Natural killer cell (primary cell): ENCODE measurements at regions not wholly inside any gene's neighbourhood (a gene's known extent, or its start where the extent isn't known, plus 50 kb on each side); places are given as distances from the start of the nearest gene placed in this dataset.
A peak's percentile ranks its signal among the peaks of the same experiment; 100 is the strongest.

Experiments used
- ATAC-seq, 3 donors: fragments of 150-1000 bp in 2 of 3; fragments of 200-7000 bp in 1 of 3; cut with Tn5 transposase; 1 replicate in 1 of 3; 2 replicates in 2 of 3; pipeline ENCODE4 v1.10.0; 2021; ENCODE audit warnings: mild to moderate bottlenecking in 2 of 3, moderate library complexity in 2 of 3
- DNase-seq, 2 donors: peaks; one replicate each; pipeline versions ENCODE4 v3.0.0 to v3.0.0-alpha.2; 2013 to 2021; ENCODE audit warnings: mixed read lengths in 1 of 2
- H3K27ac ChIP-seq: one replicate; pipeline ENCODE4 v1.5.1; 2013; ENCODE audit warnings: mild to moderate bottlenecking, low read length
- H3K27me3 ChIP-seq: one replicate; pipeline ENCODE4 v1.6.1; 2013; ENCODE audit warnings: low read length; ENCODE audit not compliant: control insufficient read depth, insufficient read depth
- H3K36me3 ChIP-seq: one replicate; pipeline ENCODE4 v1.6.1; 2013; ENCODE audit warnings: low read length; ENCODE audit not compliant: control insufficient read depth, insufficient read depth
- H3K4me1 ChIP-seq: one replicate; pipeline ENCODE4 v1.6.1; 2013; ENCODE audit warnings: low read length; ENCODE audit not compliant: control insufficient read depth, insufficient read depth
- H3K4me3 ChIP-seq: one replicate; pipeline ENCODE4 v1.5.1; 2013; ENCODE audit warnings: low read length
- H3K9me3 ChIP-seq: one replicate; pipeline ENCODE4 v1.6.1; 2013; ENCODE audit warnings: low read length; ENCODE audit not compliant: control insufficient read depth, insufficient read depth
- H3K27ac Mint-ChIP-seq, 2 donors: one replicate each; pipeline ENCODE4 v1.8.0; 2022; ENCODE audit warnings: mild to moderate bottlenecking in 2 of 2, mixed read lengths in 2 of 2, moderate library complexity in 1 of 2
- H3K27me3 Mint-ChIP-seq, 2 donors: one replicate each; pipeline ENCODE4 v1.8.0; 2022; ENCODE audit warnings: low read depth in 2 of 2, mixed read lengths in 2 of 2
- H3K36me3 Mint-ChIP-seq: one replicate; pipeline ENCODE4 v1.8.0; 2022; ENCODE audit warnings: mixed read lengths
- H3K4me1 Mint-ChIP-seq, 2 donors: one replicate each; pipeline ENCODE4 v1.8.0; 2022; ENCODE audit warnings: mixed read lengths in 2 of 2
- H3K4me3 Mint-ChIP-seq: one replicate; pipeline ENCODE4 v1.8.0; 2022; ENCODE audit warnings: mild to moderate bottlenecking, moderate library complexity, mixed read lengths
- H3K9me3 Mint-ChIP-seq, 2 donors: one replicate each; pipeline ENCODE4 v1.8.0; 2022; ENCODE audit warnings: mixed read lengths in 2 of 2
- WGBS: methylation state at CpG from one replicate; pipeline ENCODE4 v1.1.7; 2013; ENCODE audit warnings: missing lambda C conversion rate; ENCODE audit not compliant: insufficient coverage; 5-methylcytosine and 5-hydroxymethylcytosine counted together
- intact Hi-C: fragments of 100-400 bp; cut with micrococcal nuclease; formaldehyde crosslinking; loops from one replicate; pipeline ENCODE4 v1.14.2; 2022
- TF ChIP-seq, protein P1 (sequence below): fragments of 200-600 bp; IDR thresholded peaks from one replicate; pipeline ENCODE4 v1.8.0; 2022; ENCODE audit warnings: antibody characterized with exemption

GRCh38 chr7:26499315-26499897 is 207.7 kb downstream of the SNX10 start:
- H3K9me3 Mint-ChIP-seq = no peaks in the 10 kb centered on the region
- 86% methylated on average over 3 of the region's 3 CpGs for WGBS
- H3K27me3 Mint-ChIP-seq = peaks cover 8 to 21% of the 10 kb centered on the region in 2 donors
- no peaks in the 10 kb centered on the region for H3K4me1 Mint-ChIP-seq
- H3K27ac Mint-ChIP-seq = no peak overlapping the region
- H3K36me3 Mint-ChIP-seq = no peaks in the 10 kb centered on the region
- Histone ChIP-seq H3K36me3 (no peaks in the 10 kb centered on the region), H3K27me3 (no peaks in the 10 kb centered on the region), H3K4me1 (no peaks in the 10 kb centered on the region), H3K9me3 (no peaks in the 10 kb centered on the region), H3K27ac (no peak overlapping the region), H3K4me3 (no peak overlapping the region)
- TF ChIP-seq, protein P1, sequence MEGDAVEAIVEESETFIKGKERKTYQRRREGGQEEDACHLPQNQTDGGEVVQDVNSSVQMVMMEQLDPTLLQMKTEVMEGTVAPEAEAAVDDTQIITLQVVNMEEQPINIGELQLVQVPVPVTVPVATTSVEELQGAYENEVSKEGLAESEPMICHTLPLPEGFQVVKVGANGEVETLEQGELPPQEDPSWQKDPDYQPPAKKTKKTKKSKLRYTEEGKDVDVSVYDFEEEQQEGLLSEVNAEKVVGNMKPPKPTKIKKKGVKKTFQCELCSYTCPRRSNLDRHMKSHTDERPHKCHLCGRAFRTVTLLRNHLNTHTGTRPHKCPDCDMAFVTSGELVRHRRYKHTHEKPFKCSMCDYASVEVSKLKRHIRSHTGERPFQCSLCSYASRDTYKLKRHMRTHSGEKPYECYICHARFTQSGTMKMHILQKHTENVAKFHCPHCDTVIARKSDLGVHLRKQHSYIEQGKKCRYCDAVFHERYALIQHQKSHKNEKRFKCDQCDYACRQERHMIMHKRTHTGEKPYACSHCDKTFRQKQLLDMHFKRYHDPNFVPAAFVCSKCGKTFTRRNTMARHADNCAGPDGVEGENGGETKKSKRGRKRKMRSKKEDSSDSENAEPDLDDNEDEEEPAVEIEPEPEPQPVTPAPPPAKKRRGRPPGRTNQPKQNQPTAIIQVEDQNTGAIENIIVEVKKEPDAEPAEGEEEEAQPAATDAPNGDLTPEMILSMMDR = no peak
- DNase-seq (no peak), ATAC-seq (no peak)
- no peak overlapping the region for H3K4me3 Mint-ChIP-seq
- intact Hi-C loops = loop anchor here (10.0 kb wide), 1 partner anchor 605 kb away; no protein-coding TSS in a partner anchor

DNA sequence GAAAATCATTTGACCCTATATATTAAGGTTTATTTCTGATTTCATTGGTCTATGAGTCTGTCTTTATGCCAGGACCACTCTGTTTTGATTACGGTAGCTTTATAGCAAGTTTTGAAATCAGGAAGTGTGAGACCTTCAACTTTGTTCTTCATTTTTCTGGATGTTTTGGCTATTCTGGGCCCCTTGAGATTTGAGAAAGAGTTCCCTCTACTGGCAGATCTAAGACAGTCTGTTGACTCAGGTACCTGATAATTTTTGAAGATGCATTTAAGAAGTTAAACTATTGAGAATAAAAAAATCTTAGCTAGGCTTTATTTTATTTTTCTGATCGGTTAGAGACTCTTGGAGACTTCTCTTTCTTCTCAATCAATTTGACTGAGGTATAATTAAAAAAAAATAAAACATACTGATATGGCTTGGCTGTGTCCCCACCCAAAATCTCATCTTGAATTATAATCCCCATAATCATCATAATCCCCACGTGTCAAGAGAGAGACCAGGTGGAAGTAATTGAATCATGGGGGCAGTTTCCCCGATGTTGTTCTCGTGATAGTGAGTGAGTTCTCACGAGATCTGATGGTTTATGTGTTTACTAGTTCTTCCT is 209.2 kb downstream of the SNX10 start:
- no peaks in the 10 kb centered on the region for H3K9me3 ChIP-seq
- H3K27me3 ChIP-seq = no peaks in the 10 kb centered on the region
- no peaks in the 10 kb centered on the region for H3K4me1 ChIP-seq
- no peak overlapping the region for H3K4me3 ChIP-seq
- no peak overlapping the region for H3K4me3 Mint-ChIP-seq
- intact Hi-C loops = loop anchor here (2.0 kb wide), 1 partner anchor 132 kb away; no protein-coding TSS in a partner anchor
- ATAC-seq (no peak), DNase-seq (peak in 1 of 2 donors; percentile 38)
- no peaks in the 10 kb centered on the region for H3K9me3 Mint-ChIP-seq
- TF ChIP-seq, protein P1 = peak; percentile 12
- H3K36me3 ChIP-seq = no peaks in the 10 kb centered on the region
- H3K4me1 Mint-ChIP-seq = no peaks in the 10 kb centered on the region
- 66% methylated on average over 4 of the region's 6 CpGs for WGBS
- H3K27me3 Mint-ChIP-seq = peaks cover 7 to 31% of the 10 kb centered on the region in 2 donors
- H3K27ac Mint-ChIP-seq = no peak overlapping the region
- H3K27ac ChIP-seq = no peak overlapping the region
- H3K36me3 Mint-ChIP-seq = no peaks in the 10 kb centered on the region

GRCh38 chr7:26504411-26505120 is 212.9 kb downstream of the SNX10 start:
- H3K4me3 ChIP-seq = no peak overlapping the region
- 79% methylated on average over 6 of the region's 6 CpGs for WGBS
- TF ChIP-seq, protein P1 = no peak
- no peaks in the 10 kb centered on the region for H3K4me1 ChIP-seq
- no peak overlapping the region for H3K27ac Mint-ChIP-seq
- H3K9me3 ChIP-seq = no peaks in the 10 kb centered on the region
- DNase-seq (no peak), ATAC-seq (no peak)
- H3K27ac ChIP-seq = no peak overlapping the region
- H3K27me3 Mint-ChIP-seq = peaks cover 7 to 31% of the 10 kb centered on the region in 2 donors
- intact Hi-C loops = no loop called here
- no peaks in the 10 kb centered on the region for H3K9me3 Mint-ChIP-seq
- H3K4me1 Mint-ChIP-seq = no peaks in the 10 kb centered on the region
- H3K4me3 Mint-ChIP-seq = no peak overlapping the region
- H3K36me3 Mint-ChIP-seq = no peaks in the 10 kb centered on the region
- H3K36me3 ChIP-seq = no peaks in the 10 kb centered on the region
- H3K27me3 ChIP-seq = no peaks in the 10 kb centered on the region
